ENCODE measurements at regions not wholly inside any gene's neighbourhood (a gene's known extent, or its start where the extent isn't known, plus 50 kb on each side); places are given as distances from the start of the nearest gene placed in this dataset.

DNA sequence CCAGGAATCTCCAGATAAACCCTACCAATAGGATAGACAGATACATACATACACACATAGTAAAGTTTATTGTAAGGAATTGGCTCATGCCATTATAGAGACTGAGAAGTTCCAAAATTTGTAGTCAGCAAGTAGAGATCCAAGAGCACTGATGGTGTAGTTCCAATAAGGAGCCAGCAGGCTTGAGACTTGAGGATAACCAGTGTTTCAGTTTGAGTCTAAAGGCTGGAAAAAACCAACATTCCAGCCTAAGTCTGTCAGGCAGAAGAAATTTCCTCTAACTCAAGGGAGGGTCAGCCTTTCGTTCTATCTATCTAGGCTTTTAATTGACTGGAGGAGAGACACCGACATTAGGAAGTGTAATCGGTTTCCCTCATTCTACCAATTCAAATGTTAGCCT is 110.2 kb upstream of the TSHZ3 start (continued):
- TF ChIP-seq KIAA2018 (CRISPR knock-in tag; IDR thresholded peaks at IDR 0.05; ENCODE audit: borderline replicate concordance), result no peak
- TF ChIP-seq POLR2AphosphoS5 (IDR thresholded peaks at IDR 0.05; ENCODE audit: low read depth, low read length), result no peak
- TF ChIP-seq NR2C2 (CRISPR knock-in tag; IDR thresholded peaks at IDR 0.05; ENCODE audit: borderline replicate concordance), result no peak
- no peak for TF ChIP-seq ZMAT3 (CRISPR knock-in tag; conservative IDR thresholded peaks at IDR 0.05)
- TF ChIP-seq GATAD2A (CRISPR knock-in tag; IDR thresholded peaks at IDR 0.05), result no peak
- TF ChIP-seq THRA (CRISPR knock-in tag; IDR thresholded peaks at IDR 0.05; ENCODE audit: borderline replicate concordance), result no peak

All from HepG2 (cell line).